ENCODE measurements at regions not wholly inside any gene's neighbourhood (a gene's known extent, or its start where the extent isn't known, plus 50 kb on each side); places are given as distances from the start of the nearest gene placed in this dataset.

DNA sequence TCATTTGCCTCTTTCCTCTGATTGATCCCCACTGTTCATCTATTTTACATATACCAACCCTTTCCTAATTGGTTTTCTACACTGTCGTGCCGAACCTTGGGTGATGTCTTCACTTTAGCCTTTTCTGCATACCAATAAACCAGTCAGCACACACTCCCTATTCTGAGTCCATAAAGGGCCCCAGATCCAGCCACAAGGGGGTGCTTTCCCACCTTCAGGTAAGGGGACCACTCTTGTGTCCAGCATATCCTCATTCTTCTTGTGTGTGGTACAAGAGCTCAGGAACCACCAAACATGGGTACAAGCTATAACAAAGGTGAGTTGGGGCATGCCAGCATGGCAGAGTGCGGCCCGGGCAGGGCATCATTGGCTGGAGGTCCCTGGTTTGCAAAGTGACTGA is 859.8 kb downstream of the FSCB start:
- TF ChIP-seq NFIC (IDR thresholded peaks at IDR 0.05; ENCODE audit: low read length) (no peak), HMG20B (CRISPR knock-in tag; conservative IDR thresholded peaks at IDR 0.05) (no peak), ARNT (IDR thresholded peaks at IDR 0.05) (no peak), MEIS1 (CRISPR knock-in tag; IDR thresholded peaks at IDR 0.05; ENCODE audit: borderline replicate concordance) (no peak), RFX5 (IDR thresholded peaks at IDR 0.05; ENCODE audit: low read depth, low read length) (no peak), NCOA2 (CRISPR knock-in tag; IDR thresholded peaks at IDR 0.05) (no peak)
- TF ChIP-seq, protein P1, sequence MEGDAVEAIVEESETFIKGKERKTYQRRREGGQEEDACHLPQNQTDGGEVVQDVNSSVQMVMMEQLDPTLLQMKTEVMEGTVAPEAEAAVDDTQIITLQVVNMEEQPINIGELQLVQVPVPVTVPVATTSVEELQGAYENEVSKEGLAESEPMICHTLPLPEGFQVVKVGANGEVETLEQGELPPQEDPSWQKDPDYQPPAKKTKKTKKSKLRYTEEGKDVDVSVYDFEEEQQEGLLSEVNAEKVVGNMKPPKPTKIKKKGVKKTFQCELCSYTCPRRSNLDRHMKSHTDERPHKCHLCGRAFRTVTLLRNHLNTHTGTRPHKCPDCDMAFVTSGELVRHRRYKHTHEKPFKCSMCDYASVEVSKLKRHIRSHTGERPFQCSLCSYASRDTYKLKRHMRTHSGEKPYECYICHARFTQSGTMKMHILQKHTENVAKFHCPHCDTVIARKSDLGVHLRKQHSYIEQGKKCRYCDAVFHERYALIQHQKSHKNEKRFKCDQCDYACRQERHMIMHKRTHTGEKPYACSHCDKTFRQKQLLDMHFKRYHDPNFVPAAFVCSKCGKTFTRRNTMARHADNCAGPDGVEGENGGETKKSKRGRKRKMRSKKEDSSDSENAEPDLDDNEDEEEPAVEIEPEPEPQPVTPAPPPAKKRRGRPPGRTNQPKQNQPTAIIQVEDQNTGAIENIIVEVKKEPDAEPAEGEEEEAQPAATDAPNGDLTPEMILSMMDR (CRISPR knock-in tag; IDR thresholded peaks at IDR 0.05), result peak; percentile 58
- TF ChIP-seq, protein P2, sequence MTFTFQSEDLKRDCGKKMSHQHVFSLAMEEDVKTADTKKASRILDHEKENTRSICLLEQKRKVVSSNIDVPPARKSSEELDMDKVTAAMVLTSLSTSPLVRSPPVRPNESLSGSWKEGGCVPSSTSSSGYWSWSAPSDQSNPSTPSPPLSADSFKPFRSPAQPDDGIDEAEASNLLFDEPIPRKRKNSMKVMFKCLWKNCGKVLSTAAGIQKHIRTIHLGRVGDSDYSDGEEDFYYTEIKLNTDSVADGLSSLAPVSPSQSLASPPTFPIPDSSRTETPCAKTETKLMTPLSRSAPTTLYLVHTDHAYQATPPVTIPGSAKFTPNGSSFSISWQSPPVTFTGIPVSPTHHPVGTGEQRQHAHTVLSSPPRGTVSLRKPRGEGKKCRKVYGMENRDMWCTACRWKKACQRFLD (CRISPR knock-in tag; IDR thresholded peaks at IDR 0.05; ENCODE audit: borderline replicate concordance), result no peak
